HL-60 (cell line): ENCODE measurements at regions not wholly inside any gene's neighbourhood (a gene's known extent, or its start where the extent isn't known, plus 50 kb on each side); places are given as distances from the start of the nearest gene placed in this dataset.

Source experiments
- DNase-seq, 2 experiments: peaks; one replicate each; pipeline ENCODE4 v3.0.0-alpha.2; 2010 to 2020; ENCODE audit warnings: low read depth in 1 of 2, low spot score in 1 of 2
- H3K27ac ChIP-seq: fragments of 250-450 bp; sonication (Bioruptor Pico); replicated peaks from 2 replicates; pipeline ENCODE4 v1.5.1; 2020; ENCODE audit warnings: mild to moderate bottlenecking, moderate library complexity
- H3K27me3 ChIP-seq: fragments of 250-450 bp; sonication (Bioruptor Pico); 2 replicates; pipeline ENCODE4 v1.5.1; 2021; ENCODE audit warnings: mild to moderate bottlenecking, moderate library complexity; ENCODE audit not compliant: insufficient read depth, poor library complexity, severe bottlenecking
- H3K4me3 ChIP-seq: replicated peaks from 2 replicates; pipeline ENCODE4 v1.5.1; 2011; ENCODE audit warnings: mild to moderate bottlenecking, control low read depth, low read length; ENCODE audit not compliant: insufficient read depth
- CTCF ChIP-seq: IDR thresholded peaks from one replicate; pipeline ENCODE4 v1.5.1; 2011; ENCODE audit warnings: low read length, control low read depth, inconsistent platforms; ENCODE audit not compliant: insufficient read depth
- GABPA ChIP-seq: IDR thresholded peaks from 2 replicates; pipeline ENCODE4 v1.6.1; 2012; ENCODE audit warnings: low read depth
- POLR2AphosphoS5 ChIP-seq: IDR thresholded peaks from 2 replicates; pipeline ENCODE4 v1.6.1; 2012; ENCODE audit warnings: low read depth
- REST ChIP-seq: IDR thresholded peaks from 2 replicates; pipeline ENCODE4 v1.6.1; 2012; ENCODE audit warnings: low read depth; ENCODE audit not compliant: insufficient replicate concordance
- SPI1 ChIP-seq: IDR thresholded peaks from 2 replicates; pipeline ENCODE4 v1.6.1; 2012; ENCODE audit warnings: low read depth, mild to moderate bottlenecking, borderline replicate concordance

- H3K27ac ChIP-seq, result no peak overlapping the region
- DNase-seq, result no peak
- H3K4me3 ChIP-seq, result no peak overlapping the region
- H3K27me3 ChIP-seq, result no peaks in the 10 kb centered on the region
- TF ChIP-seq REST (no peak), GABPA (no peak), CTCF (no peak), SPI1 (no peak), POLR2AphosphoS5 (no peak)
Measured at GRCh38 chr9:81080900-81081299, 608.4 kb downstream of the TLE1 start.

GRCh38 chr9:81080185-81080584 is 609.2 kb downstream of the TLE1 start:
- no peak for DNase-seq
- H3K27me3 ChIP-seq, result no peaks in the 10 kb centered on the region
- H3K27ac ChIP-seq, result no peak overlapping the region
- H3K4me3 ChIP-seq, result no peak overlapping the region
- TF ChIP-seq SPI1, result no peak
- TF ChIP-seq GABPA, result no peak
- no peak for TF ChIP-seq CTCF
- no peak for TF ChIP-seq REST
- no peak for TF ChIP-seq POLR2AphosphoS5

- H3K27ac ChIP-seq, result no peak overlapping the region
- H3K27me3 ChIP-seq, result no peaks in the 10 kb centered on the region
- DNase-seq, result no peak
- TF ChIP-seq SPI1, result 0 out of 2 replicates have a peak, but pooled peaks have one; percentile 23
- TF ChIP-seq POLR2AphosphoS5, result no peak
- no peak for TF ChIP-seq GABPA
- no peak for TF ChIP-seq REST
- H3K4me3 ChIP-seq, result no peak overlapping the region
Measured at GRCh38 chr9:81079055-81079454, 610.3 kb downstream of the TLE1 start.

GRCh38 chr9:81078555-81078954 is 610.8 kb downstream of the TLE1 start:
- Histone ChIP-seq H3K27ac (no peak overlapping the region), H3K27me3 (no peaks in the 10 kb centered on the region), H3K4me3 (no peak overlapping the region)
- no peak for TF ChIP-seq REST
- TF ChIP-seq GABPA, result no peak
- no peak for TF ChIP-seq POLR2AphosphoS5
- no peak for TF ChIP-seq SPI1
- no peak for TF ChIP-seq CTCF
- no peak for DNase-seq
